Lower leg skin (tissue), 3 donors: ENCODE measurements at regions not wholly inside any gene's neighbourhood (a gene's known extent, or its start where the extent isn't known, plus 50 kb on each side); places are given as distances from the start of the nearest gene placed in this dataset.

ENCODE experiments used
- CTCF ChIP-seq, 3 donors: fragments of 450-650 bp; IDR thresholded peaks; one replicate each; pipeline ENCODE4 v1.5.1; 2016; ENCODE audit warnings: antibody characterized with exemption in 3 of 3, mild to moderate bottlenecking in 3 of 3, moderate library complexity in 2 of 3
- POLR2A ChIP-seq, 2 donors: fragments of 450-650 bp; IDR thresholded peaks; one replicate each; pipeline ENCODE4 v1.6.1; 2016 to 2017; ENCODE audit warnings: antibody characterized with exemption in 2 of 2, mild to moderate bottlenecking in 1 of 2, moderate library complexity in 1 of 2

GRCh38 chrX:39814391-39814790 lies 283.4 kb downstream of the BCOR start:
- TF ChIP-seq POLR2A (IDR thresholded peaks at IDR 0.05) (no peak), CTCF (IDR thresholded peaks at IDR 0.05) (no peak)
